ENCODE measurements at regions not wholly inside any gene's neighbourhood (a gene's known extent, or its start where the extent isn't known, plus 50 kb on each side); places are given as distances from the start of the nearest gene placed in this dataset.

GRCh38 chr18:73683409-73684238 lies 464.0 kb downstream of the FBXO15 start:
- DNase-seq (ENCODE audit: low spot score) = no peak
- TF ChIP-seq GABPA (IDR thresholded peaks at IDR 0.05 in 1 of 2, conservative IDR thresholded peaks at IDR 0.05 in 1 of 2) (no peak), RXRA (IDR thresholded peaks at IDR 0.05) (no peak), HNF4G (IDR thresholded peaks at IDR 0.05) (no peak), RAD21 (IDR thresholded peaks at IDR 0.05) (no peak), ZBTB33 (IDR thresholded peaks at IDR 0.05) (no peak), HNF4A (conservative IDR thresholded peaks at IDR 0.05) (no peak), CTCF (IDR thresholded peaks at IDR 0.05; ENCODE audit: low read depth, low read length, missing input control) (no peak), NR2F2 (IDR thresholded peaks at IDR 0.05) (no peak), EGR1 (IDR thresholded peaks at IDR 0.05; ENCODE audit: low read depth in 2 of 2) (no peak)
- H3K9ac ChIP-seq (ENCODE audit: low read depth in 1 of 2, low read length in 2 of 2) = no peak overlapping the region
- no peaks in the 10 kb centered on the region for H3K4me1 ChIP-seq (ENCODE audit: control insufficient read depth in 4 of 4, insufficient read depth in 4 of 4, low read length in 3 of 4)
- H3K4me3 ChIP-seq (ENCODE audit: low read depth in 1 of 3, low read length in 3 of 3) = no peak overlapping the region
- H3K9me3 ChIP-seq (ENCODE audit: control insufficient read depth in 4 of 4, low read length in 3 of 4) = peaks cover 0 to 1% (median 0%) of the 10 kb centered on the region in 4 donors
- 78% methylated on average over 6 of the region's 6 CpGs for WGBS
- no peaks in the 10 kb centered on the region for H3K36me3 ChIP-seq (ENCODE audit: control insufficient read depth in 4 of 4, insufficient read depth in 3 of 4, low read depth in 1 of 4, low read length in 3 of 4)
- peaks cover 0 to 2% (median 0%) of the 10 kb centered on the region in 4 donors for H3K27me3 ChIP-seq (ENCODE audit: control insufficient read depth in 4 of 4, insufficient read depth in 4 of 4, low read length in 3 of 4)
- H3K27ac ChIP-seq (ENCODE audit: low read depth in 1 of 2, low read length in 2 of 2) = no peak overlapping the region

- TF ChIP-seq YY1 (IDR thresholded peaks at IDR 0.05) (no peak), NR2F2 (IDR thresholded peaks at IDR 0.05) (no peak), FOXA2 (IDR thresholded peaks at IDR 0.05) (no peak), HNF4G (IDR thresholded peaks at IDR 0.05) (no peak), SP1 (IDR thresholded peaks at IDR 0.05) (no peak), ZBTB33 (IDR thresholded peaks at IDR 0.05) (no peak), EGR1 (IDR thresholded peaks at IDR 0.05; ENCODE audit: low read depth in 2 of 2) (no peak), REST (IDR thresholded peaks at IDR 0.05) (no peak), JUND (IDR thresholded peaks at IDR 0.05) (no peak), CTCF (IDR thresholded peaks at IDR 0.05; ENCODE audit: low read depth, low read length, missing input control) (no peak), GABPA (IDR thresholded peaks at IDR 0.05 in 1 of 2, conservative IDR thresholded peaks at IDR 0.05 in 1 of 2) (no peak), TAF1 (conservative IDR thresholded peaks at IDR 0.05) (no peak), MAX (IDR thresholded peaks at IDR 0.05) (no peak), HNF4A (conservative IDR thresholded peaks at IDR 0.05) (no peak), RAD21 (IDR thresholded peaks at IDR 0.05) (no peak)
- no peak overlapping the region for H3K27ac ChIP-seq (ENCODE audit: low read depth in 1 of 2, low read length in 2 of 2)
- H3K9ac ChIP-seq (ENCODE audit: low read depth in 1 of 2, low read length in 2 of 2) = no peak overlapping the region
- 68% methylated on average over 3 of the region's 3 CpGs for WGBS
- H3K4me1 ChIP-seq (ENCODE audit: control insufficient read depth in 4 of 4, insufficient read depth in 4 of 4, low read length in 3 of 4) = no peaks in the 10 kb centered on the region
- peaks cover 0 to 1% (median 0%) of the 10 kb centered on the region in 4 donors for H3K9me3 ChIP-seq (ENCODE audit: control insufficient read depth in 4 of 4, low read length in 3 of 4)
- peaks cover 0 to 2% (median 0%) of the 10 kb centered on the region in 4 donors for H3K27me3 ChIP-seq (ENCODE audit: control insufficient read depth in 4 of 4, insufficient read depth in 4 of 4, low read length in 3 of 4)
- no peak overlapping the region for H3K4me3 ChIP-seq (ENCODE audit: low read depth in 1 of 3, low read length in 3 of 3)
- no peaks in the 10 kb centered on the region for H3K36me3 ChIP-seq (ENCODE audit: control insufficient read depth in 4 of 4, insufficient read depth in 3 of 4, low read depth in 1 of 4, low read length in 3 of 4)
- no peak for DNase-seq (ENCODE audit: low spot score)
Measured at GRCh38 chr18:73681912-73682311, 465.7 kb downstream of the FBXO15 start.

Measured in liver (tissue), 8 donors.